ENCODE measurements at regions not wholly inside any gene's neighbourhood (a gene's known extent, or its start where the extent isn't known, plus 50 kb on each side); places are given as distances from the start of the nearest gene placed in this dataset.
"Not testable (repeated sequence)": the region's sequence is repeated elsewhere in the genome, so short reads cannot be mapped to it uniquely, and the experiment has no call there.

- TF ChIP-seq CTCF, POLR2A (IDR thresholded peaks at IDR 0.05): not testable (repeated sequence)
Measured at GRCh38 chr3:115414610-115415009, 208.7 kb upstream of the GAP43 start.
